SH-SY5Y (cell line): ENCODE measurements at regions not wholly inside any gene's neighbourhood (a gene's known extent, or its start where the extent isn't known, plus 50 kb on each side); places are given as distances from the start of the nearest gene placed in this dataset.

Experiments used
- GATA2 ChIP-seq: IDR thresholded peaks from 2 replicates; pipeline ENCODE4 v1.6.1; 2011; ENCODE audit warnings: mild to moderate bottlenecking, low read depth, low read length
- GATA3 ChIP-seq: IDR thresholded peaks from 2 replicates; pipeline ENCODE4 v1.6.1; 2011; ENCODE audit warnings: low read depth, mild to moderate bottlenecking, low read length, moderate library complexity

GRCh38 chr1:208433971-208434370 lies 189.8 kb upstream of the PLXNA2 start:
- TF ChIP-seq GATA2 (no peak), GATA3 (no peak)
